MM.1S (cell line): ENCODE measurements at regions not wholly inside any gene's neighbourhood (a gene's known extent, or its start where the extent isn't known, plus 50 kb on each side); places are given as distances from the start of the nearest gene placed in this dataset.

Source experiments
- EZH2 ChIP-seq: fragments of 300-600 bp; sonication (generic); optimal IDR thresholded peaks from 2 replicates; pipeline ENCODE3; 2017; ENCODE audit warnings: low read depth, mild to moderate bottlenecking, antibody characterized with exemption, low read length, mixed read lengths
- EZH2phosphoT487 ChIP-seq: fragments of 300-600 bp; sonication (generic); IDR thresholded peaks from 2 replicates; pipeline ENCODE4 v1.6.1; 2018; ENCODE audit warnings: antibody characterized with exemption, low read length
- TF ChIP-seq, protein P1 (sequence below): fragments of 300-600 bp; sonication (generic); IDR thresholded peaks from 2 replicates; pipeline ENCODE4 v1.5.1; 2016; ENCODE audit warnings: antibody characterized with exemption, low read length, mixed read lengths

DNA sequence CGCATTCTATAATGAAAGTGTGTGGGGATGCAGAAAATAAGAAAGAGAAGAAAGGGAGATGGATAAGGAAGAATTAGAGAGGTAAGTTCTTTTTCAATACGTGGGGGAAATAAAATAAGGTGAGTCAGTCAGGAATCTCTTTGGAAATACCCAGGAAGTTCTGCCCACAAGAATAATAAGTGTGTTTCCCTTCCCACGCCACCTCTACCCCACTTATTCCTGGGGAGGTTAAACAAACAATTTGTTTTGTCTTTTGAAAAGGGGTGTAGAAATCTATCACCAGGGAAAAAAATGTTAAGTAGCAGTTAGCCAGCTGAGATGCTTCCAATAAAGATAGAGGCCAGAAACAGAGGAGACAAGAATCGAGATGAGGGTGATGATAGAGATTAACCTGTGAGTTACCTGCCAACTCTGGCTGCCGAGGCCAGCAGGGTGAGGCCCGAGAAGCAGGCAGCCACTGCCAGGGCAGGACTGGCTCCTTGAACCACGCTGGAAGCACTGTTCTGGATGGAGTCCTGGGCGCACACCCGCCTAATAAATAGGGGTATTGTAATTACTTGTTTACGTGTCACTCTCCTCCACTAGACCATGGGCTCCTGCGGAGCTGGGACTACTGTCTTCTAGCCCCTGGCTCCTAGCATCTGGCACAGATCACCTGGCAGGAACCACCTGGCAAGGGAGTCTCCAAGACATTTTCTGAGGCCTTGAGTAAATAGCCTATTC is 191.3 kb downstream of the FGFR2 start:
- TF ChIP-seq, protein P1, sequence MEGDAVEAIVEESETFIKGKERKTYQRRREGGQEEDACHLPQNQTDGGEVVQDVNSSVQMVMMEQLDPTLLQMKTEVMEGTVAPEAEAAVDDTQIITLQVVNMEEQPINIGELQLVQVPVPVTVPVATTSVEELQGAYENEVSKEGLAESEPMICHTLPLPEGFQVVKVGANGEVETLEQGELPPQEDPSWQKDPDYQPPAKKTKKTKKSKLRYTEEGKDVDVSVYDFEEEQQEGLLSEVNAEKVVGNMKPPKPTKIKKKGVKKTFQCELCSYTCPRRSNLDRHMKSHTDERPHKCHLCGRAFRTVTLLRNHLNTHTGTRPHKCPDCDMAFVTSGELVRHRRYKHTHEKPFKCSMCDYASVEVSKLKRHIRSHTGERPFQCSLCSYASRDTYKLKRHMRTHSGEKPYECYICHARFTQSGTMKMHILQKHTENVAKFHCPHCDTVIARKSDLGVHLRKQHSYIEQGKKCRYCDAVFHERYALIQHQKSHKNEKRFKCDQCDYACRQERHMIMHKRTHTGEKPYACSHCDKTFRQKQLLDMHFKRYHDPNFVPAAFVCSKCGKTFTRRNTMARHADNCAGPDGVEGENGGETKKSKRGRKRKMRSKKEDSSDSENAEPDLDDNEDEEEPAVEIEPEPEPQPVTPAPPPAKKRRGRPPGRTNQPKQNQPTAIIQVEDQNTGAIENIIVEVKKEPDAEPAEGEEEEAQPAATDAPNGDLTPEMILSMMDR, result no peak
- TF ChIP-seq EZH2, result no peak
- TF ChIP-seq EZH2phosphoT487, result no peak
